ENCODE measurements at regions not wholly inside any gene's neighbourhood (a gene's known extent, or its start where the extent isn't known, plus 50 kb on each side); places are given as distances from the start of the nearest gene placed in this dataset.

DNA sequence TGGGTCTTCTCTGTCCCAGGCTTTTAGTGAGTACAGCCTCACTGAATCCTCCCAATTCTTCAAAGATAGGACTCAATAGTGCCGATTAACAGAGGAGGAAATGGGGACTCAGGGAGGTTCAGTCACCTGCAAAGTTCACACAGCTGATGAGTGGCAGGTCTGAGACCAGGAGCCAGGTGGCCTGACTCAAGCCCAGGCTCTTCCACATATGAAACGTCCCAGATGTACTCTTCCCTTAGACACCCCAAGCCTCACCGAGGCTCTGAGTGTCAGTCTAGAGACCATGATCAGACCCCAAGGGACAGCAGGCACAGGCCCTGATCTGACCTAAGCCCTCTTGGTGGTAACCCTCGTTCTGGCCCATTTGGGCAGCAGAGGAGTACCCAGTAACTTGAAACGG is 115.2 kb downstream of the INHBB start:
- TF ChIP-seq, protein P1, sequence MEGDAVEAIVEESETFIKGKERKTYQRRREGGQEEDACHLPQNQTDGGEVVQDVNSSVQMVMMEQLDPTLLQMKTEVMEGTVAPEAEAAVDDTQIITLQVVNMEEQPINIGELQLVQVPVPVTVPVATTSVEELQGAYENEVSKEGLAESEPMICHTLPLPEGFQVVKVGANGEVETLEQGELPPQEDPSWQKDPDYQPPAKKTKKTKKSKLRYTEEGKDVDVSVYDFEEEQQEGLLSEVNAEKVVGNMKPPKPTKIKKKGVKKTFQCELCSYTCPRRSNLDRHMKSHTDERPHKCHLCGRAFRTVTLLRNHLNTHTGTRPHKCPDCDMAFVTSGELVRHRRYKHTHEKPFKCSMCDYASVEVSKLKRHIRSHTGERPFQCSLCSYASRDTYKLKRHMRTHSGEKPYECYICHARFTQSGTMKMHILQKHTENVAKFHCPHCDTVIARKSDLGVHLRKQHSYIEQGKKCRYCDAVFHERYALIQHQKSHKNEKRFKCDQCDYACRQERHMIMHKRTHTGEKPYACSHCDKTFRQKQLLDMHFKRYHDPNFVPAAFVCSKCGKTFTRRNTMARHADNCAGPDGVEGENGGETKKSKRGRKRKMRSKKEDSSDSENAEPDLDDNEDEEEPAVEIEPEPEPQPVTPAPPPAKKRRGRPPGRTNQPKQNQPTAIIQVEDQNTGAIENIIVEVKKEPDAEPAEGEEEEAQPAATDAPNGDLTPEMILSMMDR (IDR thresholded peaks at IDR 0.05; ENCODE audit: low read depth, low read length, poor library complexity, severe bottlenecking) = no peak
- TF ChIP-seq EZH2phosphoT487 (IDR thresholded peaks at IDR 0.05; ENCODE audit: borderline replicate concordance, low read length) = no peak
